ENCODE measurements at regions not wholly inside any gene's neighbourhood (a gene's known extent, or its start where the extent isn't known, plus 50 kb on each side); places are given as distances from the start of the nearest gene placed in this dataset.

GRCh38 chr4:175559126-175559525 is 252.9 kb downstream of the GPM6A start:
- no peak for DNase-seq
- TF ChIP-seq GATA1 (IDR thresholded peaks at IDR 0.05; ENCODE audit: low read depth, low read length) = no peak
- no peak for TF ChIP-seq POLR2A (IDR thresholded peaks at IDR 0.05; ENCODE audit: low read length)

- TF ChIP-seq GATA1 (IDR thresholded peaks at IDR 0.05; ENCODE audit: low read depth, low read length) (no peak), POLR2A (IDR thresholded peaks at IDR 0.05; ENCODE audit: low read length) (no peak)
- DNase-seq = no peak
Observed at GRCh38 chr4:175559526-175559925, 252.5 kb downstream of the GPM6A start.

- TF ChIP-seq GATA1 (IDR thresholded peaks at IDR 0.05; ENCODE audit: low read depth, low read length) (no peak), POLR2A (IDR thresholded peaks at IDR 0.05; ENCODE audit: low read length) (no peak)
- DNase-seq = no peak
Observed at GRCh38 chr4:175560604-175561003, 251.5 kb downstream of the GPM6A start.

- TF ChIP-seq GATA1 (IDR thresholded peaks at IDR 0.05; ENCODE audit: low read depth, low read length) (no peak), POLR2A (IDR thresholded peaks at IDR 0.05; ENCODE audit: low read length) (no peak)
- no peak for DNase-seq
Observed at GRCh38 chr4:175561696-175562095, 250.4 kb downstream of the GPM6A start.

GRCh38 chr4:175562111-175562510 is 250.0 kb downstream of the GPM6A start:
- no peak for DNase-seq
- no peak for TF ChIP-seq POLR2A (IDR thresholded peaks at IDR 0.05; ENCODE audit: low read length)
- TF ChIP-seq GATA1 (IDR thresholded peaks at IDR 0.05; ENCODE audit: low read depth, low read length) = no peak

GRCh38 chr4:175562542-175562941 is 249.5 kb downstream of the GPM6A start:
- no peak for DNase-seq
- TF ChIP-seq POLR2A (IDR thresholded peaks at IDR 0.05; ENCODE audit: low read length) (no peak), GATA1 (IDR thresholded peaks at IDR 0.05; ENCODE audit: low read depth, low read length) (no peak)

Measured in erythroblast (primary cell).